B cell (primary cell): ENCODE measurements at regions not wholly inside any gene's neighbourhood (a gene's known extent, or its start where the extent isn't known, plus 50 kb on each side); places are given as distances from the start of the nearest gene placed in this dataset.

Experiments used
- ATAC-seq: fragments of 200-7000 bp; cut with Tn5 transposase; one replicate; pipeline ENCODE4 v1.10.0; 2021; ENCODE audit warnings: low read depth, mild to moderate bottlenecking, moderate number of reproducible peaks, moderate library complexity
- CTCF ChIA-PET: fragments of 350-600 bp; sonication (Branson Sonifier 250); formaldehyde crosslinking; loops from one replicate; lab custom pipeline; 2021; ENCODE audit warnings: antibody characterized with exemption, inconsistent platforms; lab: Charles Lee
- POLR2A ChIA-PET: fragments of 350-600 bp; sonication (Branson Sonifier 250); formaldehyde crosslinking; loops from one replicate; lab custom pipeline; 2021; ENCODE audit warnings: antibody characterized with exemption; lab: Charles Lee
- DNase-seq: peaks from one replicate; pipeline ENCODE4 v3.0.0; 2013
- H2AFZ ChIP-seq: 2 replicates; pipeline ENCODE4 v1.6.1; 2012; ENCODE audit warnings: mild to moderate bottlenecking, low read depth, low read length; ENCODE audit not compliant: insufficient read depth, poor library complexity, severe bottlenecking
- H3K27ac ChIP-seq, 2 donors: 1 replicate in 1 of 2; 2 replicates in 1 of 2; pipeline ENCODE4 v1.5.1; 2012 to 2013; ENCODE audit warnings: low read length in 2 of 2, mild to moderate bottlenecking in 2 of 2, moderate library complexity in 1 of 2
- H3K27me3 ChIP-seq, 4 experiments: fragments of 200-600 bp in 1 of 4; sonication (generic) in 1 of 4; replicated peaks in 1 of 4; 1 replicate in 2 of 4; 2 replicates in 2 of 4; pipeline versions ENCODE4 v1.6.1 to v1.7.0; 2013 to 2016; ENCODE audit warnings: low read length in 3 of 4, mild to moderate bottlenecking in 2 of 4, mixed read lengths in 1 of 4, moderate library complexity in 1 of 4; ENCODE audit not compliant: insufficient read depth in 4 of 4, control insufficient read depth in 3 of 4; ENCODE audit errors: control extremely low read depth in 1 of 4
- H3K36me3 ChIP-seq, 2 experiments: replicated peaks in 1 of 2; 1 replicate in 1 of 2; 2 replicates in 1 of 2; pipeline versions ENCODE4 v1.6.1 to v1.7.1; 2013; ENCODE audit warnings: low read length in 1 of 2; ENCODE audit not compliant: insufficient read depth in 2 of 2, control insufficient read depth in 1 of 2; ENCODE audit errors: control extremely low read depth in 1 of 2, extremely low read depth in 1 of 2
- H3K4me1 ChIP-seq, 2 donors: fragments of 200-600 bp in 1 of 2; sonication (generic) in 1 of 2; 1 replicate in 1 of 2; 2 replicates in 1 of 2; pipeline versions ENCODE4 v1.5.1 to v1.6.1; 2013 to 2017; ENCODE audit warnings: low read length in 2 of 2; ENCODE audit not compliant: control insufficient read depth in 2 of 2, insufficient read depth in 2 of 2
- H3K4me2 ChIP-seq: replicated peaks from 2 replicates; pipeline ENCODE3; 2012; ENCODE audit warnings: mild to moderate bottlenecking, low read depth, low read length; ENCODE audit not compliant: poor library complexity, severe bottlenecking
- H3K4me3 ChIP-seq, 5 experiments: fragments of 200-600 bp in 1 of 5; sonication (generic) in 1 of 5; 1 replicate in 3 of 5; 2 replicates in 2 of 5; pipeline versions ENCODE4 v1.5.1 to v1.7.0; 2011 to 2016; ENCODE audit warnings: low read length in 4 of 5, mild to moderate bottlenecking in 4 of 5, low read depth in 2 of 5, control low read depth in 1 of 5, moderate library complexity in 1 of 5; ENCODE audit not compliant: insufficient read depth in 1 of 5; ENCODE audit errors: control extremely low read depth in 1 of 5, extremely low read depth in 1 of 5
- H3K79me2 ChIP-seq: fragments of 200-600 bp; sonication (generic); one replicate; pipeline ENCODE4 v1.6.0; 2016; ENCODE audit warnings: low read length; ENCODE audit not compliant: control insufficient read depth, insufficient read depth
- H3K9ac ChIP-seq: fragments of 200-600 bp; sonication (generic); 2 replicates; pipeline ENCODE4 v1.6.1; 2017; ENCODE audit warnings: mild to moderate bottlenecking, low read length, moderate library complexity
- H3K9me3 ChIP-seq, 3 donors: one replicate each; pipeline versions ENCODE4 v1.6.1 to v1.7.1; 2013; ENCODE audit warnings: low read length in 2 of 3; ENCODE audit not compliant: control insufficient read depth in 2 of 3, insufficient read depth in 1 of 3; ENCODE audit errors: control extremely low read depth in 1 of 3
- H4K20me1 ChIP-seq: 2 replicates; pipeline ENCODE4 v1.6.0; 2012; ENCODE audit warnings: mild to moderate bottlenecking, low read length; ENCODE audit not compliant: insufficient read depth, control insufficient read depth, poor library complexity, severe bottlenecking
- H3K27ac Mint-ChIP-seq: one replicate; pipeline ENCODE4 v1.8.0; 2021; ENCODE audit warnings: mixed read lengths
- H3K27me3 Mint-ChIP-seq: one replicate; pipeline ENCODE4 v1.8.0; 2021; ENCODE audit warnings: mixed read lengths
- H3K4me1 Mint-ChIP-seq: one replicate; pipeline ENCODE4 v1.8.0; 2021; ENCODE audit warnings: mixed read lengths
- H3K4me3 Mint-ChIP-seq: one replicate; pipeline ENCODE4 v1.8.0; 2021; ENCODE audit warnings: mixed read lengths
- H3K9me3 Mint-ChIP-seq: one replicate; pipeline ENCODE4 v1.8.0; 2022; ENCODE audit warnings: mixed read lengths; ENCODE audit not compliant: insufficient read depth
- EZH2 ChIP-seq: IDR thresholded peaks from 2 replicates; pipeline ENCODE4 v1.6.1; 2012; ENCODE audit warnings: borderline replicate concordance, low read depth, mild to moderate bottlenecking, moderate library complexity, low read length; ENCODE audit not compliant: insufficient read depth, poor library complexity, severe bottlenecking
- WGBS: methylation state at CpG from one replicate; pipeline ENCODE4 v1.1.5; 2013; ENCODE audit warnings: missing lambda C conversion rate; ENCODE audit not compliant: insufficient coverage; 5-methylcytosine and 5-hydroxymethylcytosine counted together
- intact Hi-C: fragments of 100-400 bp; cut with micrococcal nuclease; formaldehyde crosslinking; loops from one replicate; pipeline ENCODE4 v1.10.0; 2022
- TF ChIP-seq, protein P1 (sequence below): fragments of 200-600 bp; IDR thresholded peaks from one replicate; pipeline ENCODE4 v1.8.0; 2022; ENCODE audit warnings: antibody characterized with exemption, mild to moderate bottlenecking

DNA sequence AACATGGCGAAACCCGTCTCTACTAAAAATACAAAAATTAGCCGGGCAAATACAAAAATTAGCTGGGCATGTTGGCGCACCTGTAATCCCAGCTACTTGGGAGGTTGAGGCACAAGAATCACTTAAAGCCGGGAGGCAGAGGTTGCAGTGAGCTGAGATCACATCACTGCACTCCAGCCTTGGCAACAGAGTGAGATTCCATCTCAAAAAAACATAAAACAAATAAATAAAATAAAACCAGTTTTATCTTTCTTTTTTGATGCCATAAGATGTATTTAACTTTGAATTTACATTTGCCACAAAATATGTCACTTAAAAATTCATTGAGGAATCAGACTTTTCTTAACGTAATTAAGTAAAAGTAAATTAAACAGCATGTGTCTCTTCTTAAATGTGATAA is 113.3 kb upstream of the ERRFI1 start:
- no peak for TF ChIP-seq EZH2
- TF ChIP-seq, protein P1, sequence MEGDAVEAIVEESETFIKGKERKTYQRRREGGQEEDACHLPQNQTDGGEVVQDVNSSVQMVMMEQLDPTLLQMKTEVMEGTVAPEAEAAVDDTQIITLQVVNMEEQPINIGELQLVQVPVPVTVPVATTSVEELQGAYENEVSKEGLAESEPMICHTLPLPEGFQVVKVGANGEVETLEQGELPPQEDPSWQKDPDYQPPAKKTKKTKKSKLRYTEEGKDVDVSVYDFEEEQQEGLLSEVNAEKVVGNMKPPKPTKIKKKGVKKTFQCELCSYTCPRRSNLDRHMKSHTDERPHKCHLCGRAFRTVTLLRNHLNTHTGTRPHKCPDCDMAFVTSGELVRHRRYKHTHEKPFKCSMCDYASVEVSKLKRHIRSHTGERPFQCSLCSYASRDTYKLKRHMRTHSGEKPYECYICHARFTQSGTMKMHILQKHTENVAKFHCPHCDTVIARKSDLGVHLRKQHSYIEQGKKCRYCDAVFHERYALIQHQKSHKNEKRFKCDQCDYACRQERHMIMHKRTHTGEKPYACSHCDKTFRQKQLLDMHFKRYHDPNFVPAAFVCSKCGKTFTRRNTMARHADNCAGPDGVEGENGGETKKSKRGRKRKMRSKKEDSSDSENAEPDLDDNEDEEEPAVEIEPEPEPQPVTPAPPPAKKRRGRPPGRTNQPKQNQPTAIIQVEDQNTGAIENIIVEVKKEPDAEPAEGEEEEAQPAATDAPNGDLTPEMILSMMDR, result no peak
- DNase-seq (no peak), ATAC-seq (no peak)
- no peak overlapping the region for H3K9ac ChIP-seq
- H3K36me3 ChIP-seq, result no peaks in the 10 kb centered on the region
- WGBS, result 95% methylated on average over 5 of the region's 6 CpGs
- Mint-ChIP-seq H3K27ac (no peak overlapping the region), H3K27me3 (peaks cover 36% of the 10 kb centered on the region), H3K4me1 (no peaks in the 10 kb centered on the region), H3K4me3 (no peak overlapping the region), H3K9me3 (no peaks in the 10 kb centered on the region)
- no peaks in the 10 kb centered on the region for H3K4me1 ChIP-seq
- no peaks in the 10 kb centered on the region for H3K79me2 ChIP-seq
- no peak overlapping the region for H3K4me2 ChIP-seq
- intact Hi-C loops, result no loop called here
- ChIA-PET POLR2A (no interaction called here), CTCF (no interaction called here)
- H3K27me3 ChIP-seq, result peaks cover 0 to 12% (median under 1%) of the 10 kb centered on the region in 4 experiments
- no peak overlapping the region for H3K27ac ChIP-seq
- H3K4me3 ChIP-seq, result no peak overlapping the region
- no peak overlapping the region for H2AFZ ChIP-seq
- peaks cover 0 to 5% (median 0%) of the 10 kb centered on the region in 3 donors for H3K9me3 ChIP-seq
- no peaks in the 10 kb centered on the region for H4K20me1 ChIP-seq

DNA sequence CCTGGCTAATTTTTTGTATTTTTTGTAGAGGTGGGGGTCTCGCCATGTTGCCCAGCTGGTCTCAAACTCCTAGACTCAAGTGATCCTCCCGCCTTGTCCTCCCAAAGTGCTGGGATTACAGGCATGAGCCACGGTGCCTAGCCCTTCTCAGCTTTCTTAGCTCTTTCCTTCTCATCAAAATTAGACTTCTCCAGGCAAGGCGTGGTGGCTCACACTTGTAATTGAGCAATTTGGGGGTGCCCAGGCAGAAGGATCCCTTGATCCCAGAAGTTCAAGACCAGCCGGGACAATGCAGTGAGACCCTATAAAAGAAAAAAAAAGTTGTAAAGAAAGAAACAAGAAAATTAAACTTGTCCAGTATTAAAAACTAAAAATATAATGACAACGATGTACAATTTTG is 112.6 kb upstream of the ERRFI1 start:
- H3K27ac ChIP-seq, result no peak overlapping the region
- H3K4me2 ChIP-seq, result no peak overlapping the region
- DNase-seq (no peak), ATAC-seq (no peak)
- intact Hi-C loops, result no loop called here
- peaks cover 0 to 5% (median 0%) of the 10 kb centered on the region in 3 donors for H3K9me3 ChIP-seq
- peaks cover 0 to 12% (median 2%) of the 10 kb centered on the region in 4 experiments for H3K27me3 ChIP-seq
- H3K4me1 Mint-ChIP-seq, result no peaks in the 10 kb centered on the region
- H3K9me3 Mint-ChIP-seq, result no peaks in the 10 kb centered on the region
- H3K4me3 ChIP-seq, result no peak overlapping the region
- H3K27me3 Mint-ChIP-seq, result peaks cover 36% of the 10 kb centered on the region
- no peaks in the 10 kb centered on the region for H3K79me2 ChIP-seq
- H3K4me3 Mint-ChIP-seq, result no peak overlapping the region
- no peaks in the 10 kb centered on the region for H3K36me3 ChIP-seq
- CTCF ChIA-PET, result no interaction called here
- no peak overlapping the region for H3K9ac ChIP-seq
- no peak overlapping the region for H2AFZ ChIP-seq
- no peak overlapping the region for H3K27ac Mint-ChIP-seq
- 88% methylated on average over 2 of the region's 6 CpGs for WGBS
- H4K20me1 ChIP-seq, result no peaks in the 10 kb centered on the region
- no peaks in the 10 kb centered on the region for H3K4me1 ChIP-seq
- no peak for TF ChIP-seq EZH2
- TF ChIP-seq, protein P1, result no peak
- POLR2A ChIA-PET, result no interaction called here
